ENCODE measurements at regions not wholly inside any gene's neighbourhood (a gene's known extent, or its start where the extent isn't known, plus 50 kb on each side); places are given as distances from the start of the nearest gene placed in this dataset.

- no peaks in the 10 kb centered on the region for H3K27me3 ChIP-seq (ENCODE audit: control insufficient read depth in 5 of 5, insufficient read depth in 4 of 5, low read length in 5 of 5)
- no peak overlapping the region for H3K27ac ChIP-seq (ENCODE audit: low read depth, low read length)
- no peaks in the 10 kb centered on the region for H3K36me3 ChIP-seq (ENCODE audit: control insufficient read depth in 5 of 5, insufficient read depth in 5 of 5, low read length in 5 of 5)
- no peak overlapping the region for H3K4me3 ChIP-seq (ENCODE audit: low read depth in 1 of 5, low read length in 5 of 5)
- H3K4me1 ChIP-seq (ENCODE audit: control insufficient read depth in 5 of 5, insufficient read depth in 5 of 5, low read length in 5 of 5): no peaks in the 10 kb centered on the region
- peaks cover 0 to 5% (median 0%) of the 10 kb centered on the region in 5 donors for H3K9me3 ChIP-seq (ENCODE audit: control insufficient read depth in 5 of 5, low read length in 5 of 5)
- H3K9ac ChIP-seq (ENCODE audit: low read length in 5 of 5): no peak overlapping the region
Observed at GRCh38 chr3:6242104-6242503, 618.8 kb upstream of the GRM7 start.

GRCh38 chr3:6248528-6248927, 612.4 kb upstream of the GRM7 start:
- H3K4me1 ChIP-seq (ENCODE audit: control insufficient read depth in 5 of 5, insufficient read depth in 5 of 5, low read length in 5 of 5): no peaks in the 10 kb centered on the region
- H3K4me3 ChIP-seq (ENCODE audit: low read depth in 1 of 5, low read length in 5 of 5): no peak overlapping the region

GRCh38 chr3:6249679-6250078, 611.2 kb upstream of the GRM7 start:
- H3K27me3 ChIP-seq (ENCODE audit: control insufficient read depth in 5 of 5, insufficient read depth in 4 of 5, low read length in 5 of 5): no peaks in the 10 kb centered on the region
- H3K9ac ChIP-seq (ENCODE audit: low read length in 5 of 5): no peak overlapping the region
- peaks cover 0 to 4% (median 2%) of the 10 kb centered on the region in 5 donors for H3K9me3 ChIP-seq (ENCODE audit: control insufficient read depth in 5 of 5, low read length in 5 of 5)
- no peaks in the 10 kb centered on the region for H3K4me1 ChIP-seq (ENCODE audit: control insufficient read depth in 5 of 5, insufficient read depth in 5 of 5, low read length in 5 of 5)
- H3K27ac ChIP-seq (ENCODE audit: low read depth, low read length): no peak overlapping the region
- H3K4me3 ChIP-seq (ENCODE audit: low read depth in 1 of 5, low read length in 5 of 5): no peak overlapping the region
- H3K36me3 ChIP-seq (ENCODE audit: control insufficient read depth in 5 of 5, insufficient read depth in 5 of 5, low read length in 5 of 5): no peaks in the 10 kb centered on the region

More at GRCh38 chr3:6248528-6248927, 612.4 kb upstream of the GRM7 start:
- Histone ChIP-seq H3K27me3 (ENCODE audit: control insufficient read depth in 5 of 5, insufficient read depth in 4 of 5, low read length in 5 of 5) (no peaks in the 10 kb centered on the region), H3K9ac (ENCODE audit: low read length in 5 of 5) (no peak overlapping the region), H3K36me3 (ENCODE audit: control insufficient read depth in 5 of 5, insufficient read depth in 5 of 5, low read length in 5 of 5) (no peaks in the 10 kb centered on the region), H3K9me3 (ENCODE audit: control insufficient read depth in 5 of 5, low read length in 5 of 5) (no peaks in the 10 kb centered on the region), H3K27ac (ENCODE audit: low read depth, low read length) (no peak overlapping the region)

GRCh38 chr3:6250167-6250566, 610.7 kb upstream of the GRM7 start:
- Histone ChIP-seq H3K4me1 (ENCODE audit: control insufficient read depth in 5 of 5, insufficient read depth in 5 of 5, low read length in 5 of 5) (no peaks in the 10 kb centered on the region), H3K9me3 (ENCODE audit: control insufficient read depth in 5 of 5, low read length in 5 of 5) (peaks cover 0 to 6% (median 2%) of the 10 kb centered on the region in 5 donors), H3K27ac (ENCODE audit: low read depth, low read length) (no peak overlapping the region), H3K4me3 (ENCODE audit: low read depth in 1 of 5, low read length in 5 of 5) (no peak overlapping the region), H3K27me3 (ENCODE audit: control insufficient read depth in 5 of 5, insufficient read depth in 4 of 5, low read length in 5 of 5) (no peaks in the 10 kb centered on the region), H3K36me3 (ENCODE audit: control insufficient read depth in 5 of 5, insufficient read depth in 5 of 5, low read length in 5 of 5) (no peaks in the 10 kb centered on the region), H3K9ac (ENCODE audit: low read length in 5 of 5) (no peak overlapping the region)

- Histone ChIP-seq H3K27me3 (ENCODE audit: control insufficient read depth in 5 of 5, insufficient read depth in 4 of 5, low read length in 5 of 5) (no peaks in the 10 kb centered on the region), H3K4me3 (ENCODE audit: low read depth in 1 of 5, low read length in 5 of 5) (no peak overlapping the region), H3K27ac (ENCODE audit: low read depth, low read length) (no peak overlapping the region), H3K9ac (ENCODE audit: low read length in 5 of 5) (no peak overlapping the region), H3K4me1 (ENCODE audit: control insufficient read depth in 5 of 5, insufficient read depth in 5 of 5, low read length in 5 of 5) (no peaks in the 10 kb centered on the region), H3K36me3 (ENCODE audit: control insufficient read depth in 5 of 5, insufficient read depth in 5 of 5, low read length in 5 of 5) (no peaks in the 10 kb centered on the region), H3K9me3 (ENCODE audit: control insufficient read depth in 5 of 5, low read length in 5 of 5) (peaks cover 0 to 6% (median 2%) of the 10 kb centered on the region in 5 donors)
Observed at GRCh38 chr3:6251612-6252400, 609.1 kb upstream of the GRM7 start.

GRCh38 chr3:6254490-6254889, 606.4 kb upstream of the GRM7 start:
- Histone ChIP-seq H3K36me3 (ENCODE audit: control insufficient read depth in 5 of 5, insufficient read depth in 5 of 5, low read length in 5 of 5) (no peaks in the 10 kb centered on the region), H3K9me3 (ENCODE audit: control insufficient read depth in 5 of 5, low read length in 5 of 5) (peaks cover 0 to 6% (median 2%) of the 10 kb centered on the region in 5 donors), H3K4me3 (ENCODE audit: low read depth in 1 of 5, low read length in 5 of 5) (no peak overlapping the region), H3K27ac (ENCODE audit: low read depth, low read length) (no peak overlapping the region), H3K9ac (ENCODE audit: low read length in 5 of 5) (no peak overlapping the region), H3K27me3 (ENCODE audit: control insufficient read depth in 5 of 5, insufficient read depth in 4 of 5, low read length in 5 of 5) (no peaks in the 10 kb centered on the region), H3K4me1 (ENCODE audit: control insufficient read depth in 5 of 5, insufficient read depth in 5 of 5, low read length in 5 of 5) (no peaks in the 10 kb centered on the region)

- H3K36me3 ChIP-seq (ENCODE audit: control insufficient read depth in 5 of 5, insufficient read depth in 5 of 5, low read length in 5 of 5): no peaks in the 10 kb centered on the region
- H3K4me1 ChIP-seq (ENCODE audit: control insufficient read depth in 5 of 5, insufficient read depth in 5 of 5, low read length in 5 of 5): no peaks in the 10 kb centered on the region
- no peak overlapping the region for H3K27ac ChIP-seq (ENCODE audit: low read depth, low read length)
- no peaks in the 10 kb centered on the region for H3K27me3 ChIP-seq (ENCODE audit: control insufficient read depth in 5 of 5, insufficient read depth in 4 of 5, low read length in 5 of 5)
- no peak overlapping the region for H3K4me3 ChIP-seq (ENCODE audit: low read depth in 1 of 5, low read length in 5 of 5)
- H3K9ac ChIP-seq (ENCODE audit: low read length in 5 of 5): no peak overlapping the region
- peaks cover 0 to 6% (median 2%) of the 10 kb centered on the region in 5 donors for H3K9me3 ChIP-seq (ENCODE audit: control insufficient read depth in 5 of 5, low read length in 5 of 5)
Observed at GRCh38 chr3:6255229-6255628, 605.7 kb upstream of the GRM7 start.

GRCh38 chr3:6260551-6261191, 600.2 kb upstream of the GRM7 start:
- no peaks in the 10 kb centered on the region for H3K36me3 ChIP-seq (ENCODE audit: control insufficient read depth in 5 of 5, insufficient read depth in 5 of 5, low read length in 5 of 5)
- H3K27me3 ChIP-seq (ENCODE audit: control insufficient read depth in 5 of 5, insufficient read depth in 4 of 5, low read length in 5 of 5): no peaks in the 10 kb centered on the region
- no peak overlapping the region for H3K27ac ChIP-seq (ENCODE audit: low read depth, low read length)
- no peaks in the 10 kb centered on the region for H3K9me3 ChIP-seq (ENCODE audit: control insufficient read depth in 5 of 5, low read length in 5 of 5)
- H3K4me1 ChIP-seq (ENCODE audit: control insufficient read depth in 5 of 5, insufficient read depth in 5 of 5, low read length in 5 of 5): no peaks in the 10 kb centered on the region
- no peak overlapping the region for H3K4me3 ChIP-seq (ENCODE audit: low read depth in 1 of 5, low read length in 5 of 5)
- H3K9ac ChIP-seq (ENCODE audit: low read length in 5 of 5): no peak overlapping the region

GRCh38 chr3:6262010-6262409, 598.9 kb upstream of the GRM7 start:
- Histone ChIP-seq H3K27me3 (ENCODE audit: control insufficient read depth in 5 of 5, insufficient read depth in 4 of 5, low read length in 5 of 5) (no peaks in the 10 kb centered on the region), H3K9ac (ENCODE audit: low read length in 5 of 5) (no peak overlapping the region), H3K36me3 (ENCODE audit: control insufficient read depth in 5 of 5, insufficient read depth in 5 of 5, low read length in 5 of 5) (no peaks in the 10 kb centered on the region), H3K4me3 (ENCODE audit: low read depth in 1 of 5, low read length in 5 of 5) (no peak overlapping the region), H3K27ac (ENCODE audit: low read depth, low read length) (no peak overlapping the region), H3K9me3 (ENCODE audit: control insufficient read depth in 5 of 5, low read length in 5 of 5) (no peaks in the 10 kb centered on the region), H3K4me1 (ENCODE audit: control insufficient read depth in 5 of 5, insufficient read depth in 5 of 5, low read length in 5 of 5) (no peaks in the 10 kb centered on the region)

GRCh38 chr3:6264036-6264435, 596.9 kb upstream of the GRM7 start:
- Histone ChIP-seq H3K9ac (ENCODE audit: low read length in 5 of 5) (no peak overlapping the region), H3K9me3 (ENCODE audit: control insufficient read depth in 5 of 5, low read length in 5 of 5) (no peaks in the 10 kb centered on the region), H3K4me3 (ENCODE audit: low read depth in 1 of 5, low read length in 5 of 5) (no peak overlapping the region), H3K4me1 (ENCODE audit: control insufficient read depth in 5 of 5, insufficient read depth in 5 of 5, low read length in 5 of 5) (no peaks in the 10 kb centered on the region), H3K36me3 (ENCODE audit: control insufficient read depth in 5 of 5, insufficient read depth in 5 of 5, low read length in 5 of 5) (no peaks in the 10 kb centered on the region), H3K27ac (ENCODE audit: low read depth, low read length) (no peak overlapping the region), H3K27me3 (ENCODE audit: control insufficient read depth in 5 of 5, insufficient read depth in 4 of 5, low read length in 5 of 5) (no peaks in the 10 kb centered on the region)
